ENCODE measurements at regions not wholly inside any gene's neighbourhood (a gene's known extent, or its start where the extent isn't known, plus 50 kb on each side); places are given as distances from the start of the nearest gene placed in this dataset.
A peak's percentile ranks its signal among the peaks of the same experiment; 100 is the strongest.

- H3K36me3 ChIP-seq (ENCODE audit: control insufficient read depth, insufficient read depth, low read length): no peaks in the 10 kb centered on the region
- ChIA-PET CTCF (no interaction called here), POLR2A (no interaction called here)
- peak; percentile 94 for DNase-seq (ENCODE audit: low read depth)
- TF ChIP-seq CTCF (IDR thresholded peaks at IDR 0.05; ENCODE audit: insufficient read depth, low read depth, low read length): no peak
- no peak overlapping the region for H3K4me3 ChIP-seq (ENCODE audit: low read depth, low read length)
- no peaks in the 10 kb centered on the region for H3K27me3 ChIP-seq (ENCODE audit: control insufficient read depth, insufficient read depth, low read length)
Observed at GRCh38 chr3:101950510-101950909, 101.2 kb downstream of the NFKBIZ start.

GRCh38 chr3:101950985-101951733, 101.8 kb downstream of the NFKBIZ start:
- Histone ChIP-seq H3K36me3 (ENCODE audit: control insufficient read depth, insufficient read depth, low read length) (no peaks in the 10 kb centered on the region), H3K27me3 (ENCODE audit: control insufficient read depth, insufficient read depth, low read length) (no peaks in the 10 kb centered on the region), H3K4me3 (ENCODE audit: low read depth, low read length) (no peak overlapping the region)
- ChIA-PET CTCF (interaction anchor here (0.8 to 1.0 kb wide), 4 partner anchors 11 to 129 kb away, joined by 3 to 4 read pairs (median 4); no protein-coding TSS in a partner anchor), POLR2A (no interaction called here)
- DNase-seq (ENCODE audit: low read depth): no peak
- TF ChIP-seq CTCF (IDR thresholded peaks at IDR 0.05; ENCODE audit: insufficient read depth, low read depth, low read length): no peak

- ChIA-PET POLR2A (no interaction called here), CTCF (no interaction called here)
- H3K4me3 ChIP-seq (ENCODE audit: low read depth, low read length): no peak overlapping the region
- no peak for TF ChIP-seq CTCF (IDR thresholded peaks at IDR 0.05; ENCODE audit: insufficient read depth, low read depth, low read length)
- H3K27me3 ChIP-seq (ENCODE audit: control insufficient read depth, insufficient read depth, low read length): no peaks in the 10 kb centered on the region
- DNase-seq (ENCODE audit: low read depth): no peak
- H3K36me3 ChIP-seq (ENCODE audit: control insufficient read depth, insufficient read depth, low read length): no peaks in the 10 kb centered on the region
Observed at GRCh38 chr3:101954361-101954760, 105.0 kb downstream of the NFKBIZ start.

GRCh38 chr3:101954936-101955335, 105.6 kb downstream of the NFKBIZ start:
- no peak for DNase-seq (ENCODE audit: low read depth)
- Histone ChIP-seq H3K36me3 (ENCODE audit: control insufficient read depth, insufficient read depth, low read length) (no peaks in the 10 kb centered on the region), H3K4me3 (ENCODE audit: low read depth, low read length) (no peak overlapping the region), H3K27me3 (ENCODE audit: control insufficient read depth, insufficient read depth, low read length) (no peaks in the 10 kb centered on the region)
- POLR2A ChIA-PET: no interaction called here
- CTCF ChIA-PET: no interaction called here
- no peak for TF ChIP-seq CTCF (IDR thresholded peaks at IDR 0.05; ENCODE audit: insufficient read depth, low read depth, low read length)

GRCh38 chr3:101962055-101962454, 112.7 kb downstream of the NFKBIZ start:
- CTCF ChIA-PET: interaction anchor here (0.9 kb wide), 1 partner anchor 10 kb away, joined by 3 read pairs; no protein-coding TSS in a partner anchor
- DNase-seq (ENCODE audit: low read depth): no peak
- Histone ChIP-seq H3K36me3 (ENCODE audit: control insufficient read depth, insufficient read depth, low read length) (no peaks in the 10 kb centered on the region), H3K4me3 (ENCODE audit: low read depth, low read length) (no peak overlapping the region), H3K27me3 (ENCODE audit: control insufficient read depth, insufficient read depth, low read length) (no peaks in the 10 kb centered on the region)
- TF ChIP-seq CTCF (IDR thresholded peaks at IDR 0.05; ENCODE audit: insufficient read depth, low read depth, low read length): no peak
- POLR2A ChIA-PET: no interaction called here

All from BJ (cell line).